ENCODE measurements at regions not wholly inside any gene's neighbourhood (a gene's known extent, or its start where the extent isn't known, plus 50 kb on each side); places are given as distances from the start of the nearest gene placed in this dataset.

DNA sequence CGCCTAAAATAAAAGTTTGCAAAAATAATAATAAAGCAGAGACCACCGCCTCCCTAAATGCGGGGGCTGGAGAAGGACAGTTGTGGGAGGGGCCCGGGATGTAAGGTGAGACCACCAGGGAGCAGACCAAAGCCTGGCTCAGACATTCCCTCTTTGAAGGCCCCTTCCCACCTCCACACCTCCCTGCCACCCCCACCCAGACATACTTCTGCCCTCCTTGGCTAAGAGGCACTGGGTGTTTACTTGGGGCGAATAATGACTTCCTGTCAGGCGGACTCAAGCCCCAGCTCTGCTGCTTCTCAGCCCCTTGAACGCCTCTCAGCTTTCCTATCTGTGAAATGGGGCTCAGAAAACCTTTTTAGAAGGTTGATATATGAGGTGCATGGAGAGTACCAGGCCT lies 58.8 kb upstream of the GGTA1 start (continued):
- no peak for TF ChIP-seq CBX5 (IDR thresholded peaks at IDR 0.05; ENCODE audit: low read depth, low read length)
- TF ChIP-seq CREB1 (IDR thresholded peaks at IDR 0.05), result no peak
- no peak for TF ChIP-seq HDAC2 (IDR thresholded peaks at IDR 0.05; ENCODE audit: borderline replicate concordance in 1 of 2, low read depth in 2 of 2, low read length in 2 of 2)
- TF ChIP-seq HDAC6 (IDR thresholded peaks at IDR 0.05; ENCODE audit: low read depth, low read length), result no peak
